HG03378 (cell line): ENCODE measurements at regions not wholly inside any gene's neighbourhood (a gene's known extent, or its start where the extent isn't known, plus 50 kb on each side); places are given as distances from the start of the nearest gene placed in this dataset.

Experiments used
- ATAC-seq: cut with Tn5 transposase; IDR thresholded peaks from one replicate; pipeline ENCODE4 v1.9.1; 2021; ENCODE audit warnings: mild to moderate bottlenecking, moderate library complexity; ENCODE audit not compliant: unreplicated experiment

DNA sequence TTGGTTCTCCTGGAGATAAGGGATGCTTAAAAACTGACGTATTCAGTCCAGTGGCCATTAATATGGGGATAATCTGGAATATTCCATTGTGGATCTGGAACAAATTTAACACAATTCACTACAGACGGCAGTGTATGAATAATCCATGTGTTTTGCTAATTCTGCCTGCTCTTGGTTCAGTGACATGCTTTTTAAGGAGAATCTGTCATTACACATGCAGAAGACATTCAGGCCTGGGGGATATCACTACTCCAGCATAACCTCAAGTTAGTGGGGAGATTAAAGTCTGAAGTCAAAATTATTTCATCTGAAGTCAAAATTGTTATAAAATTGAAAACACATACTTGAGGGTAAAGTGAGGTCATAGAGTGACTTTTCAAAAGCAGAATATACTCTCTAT, 789.3 kb downstream of the USP25 start:
- ATAC-seq, result no peak

GRCh38 chr21:16519644-16520043, 789.9 kb downstream of the USP25 start:
- no peak for ATAC-seq

- no peak for ATAC-seq
These were observed 792.8 kb downstream of the USP25 start for GRCh38 chr21:16522548-16522947.

DNA sequence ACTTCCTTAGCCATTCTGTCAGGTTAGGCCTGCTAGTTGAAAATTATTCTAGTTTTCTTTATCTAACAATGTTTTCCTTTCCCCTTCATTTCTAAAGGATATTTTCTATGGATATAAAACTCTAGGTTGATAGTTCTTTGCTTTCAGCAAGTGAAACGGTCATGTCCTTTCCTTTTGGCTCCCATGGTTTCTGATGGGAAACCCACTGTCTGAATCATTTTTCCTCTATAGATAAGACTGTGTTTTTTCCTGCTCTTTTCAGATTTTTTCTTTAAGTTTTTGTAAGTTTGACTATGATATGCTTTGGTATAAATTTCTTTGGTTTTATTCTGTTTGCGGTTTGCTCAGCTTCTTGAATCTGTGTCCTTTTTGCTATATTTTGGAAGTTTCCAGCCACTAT, 800.9 kb downstream of the USP25 start:
- ATAC-seq, result no peak

GRCh38 chr21:16532840-16533239, 803.1 kb downstream of the USP25 start:
- ATAC-seq, result no peak

DNA sequence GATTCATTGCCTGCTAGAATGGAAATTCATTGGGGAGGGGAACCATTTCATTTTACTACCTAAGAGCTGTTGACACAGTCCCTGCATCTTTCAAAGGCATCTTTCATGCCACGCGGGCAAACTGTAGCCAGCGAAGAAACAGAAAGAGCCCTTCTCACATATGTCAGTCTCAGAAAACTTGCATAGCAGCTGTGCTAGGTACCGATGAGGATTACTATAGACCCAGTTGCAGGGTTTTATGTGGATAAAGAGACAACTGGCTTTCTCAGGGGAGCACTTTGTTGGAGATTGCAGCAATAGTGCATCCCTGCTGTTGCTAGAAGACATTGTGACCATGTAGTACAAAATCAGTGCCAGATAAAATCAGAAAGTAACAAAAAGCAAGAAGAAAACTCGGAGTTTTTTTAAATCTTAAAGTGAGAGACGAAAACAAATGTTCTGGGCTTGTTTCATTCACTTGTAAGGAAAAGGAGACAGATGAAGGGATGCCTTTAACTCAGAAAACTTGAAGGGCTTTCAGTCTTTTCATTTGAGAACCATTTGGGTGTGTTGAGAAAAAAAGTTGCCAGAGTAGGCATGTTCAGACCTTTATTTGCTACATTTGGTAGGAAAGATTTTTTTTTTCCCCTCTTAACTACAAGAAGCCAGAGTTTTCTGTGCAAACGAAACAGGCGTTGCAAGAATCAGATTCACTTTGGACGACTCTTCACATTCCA, 804.1 kb downstream of the USP25 start:
- no peak for ATAC-seq

DNA sequence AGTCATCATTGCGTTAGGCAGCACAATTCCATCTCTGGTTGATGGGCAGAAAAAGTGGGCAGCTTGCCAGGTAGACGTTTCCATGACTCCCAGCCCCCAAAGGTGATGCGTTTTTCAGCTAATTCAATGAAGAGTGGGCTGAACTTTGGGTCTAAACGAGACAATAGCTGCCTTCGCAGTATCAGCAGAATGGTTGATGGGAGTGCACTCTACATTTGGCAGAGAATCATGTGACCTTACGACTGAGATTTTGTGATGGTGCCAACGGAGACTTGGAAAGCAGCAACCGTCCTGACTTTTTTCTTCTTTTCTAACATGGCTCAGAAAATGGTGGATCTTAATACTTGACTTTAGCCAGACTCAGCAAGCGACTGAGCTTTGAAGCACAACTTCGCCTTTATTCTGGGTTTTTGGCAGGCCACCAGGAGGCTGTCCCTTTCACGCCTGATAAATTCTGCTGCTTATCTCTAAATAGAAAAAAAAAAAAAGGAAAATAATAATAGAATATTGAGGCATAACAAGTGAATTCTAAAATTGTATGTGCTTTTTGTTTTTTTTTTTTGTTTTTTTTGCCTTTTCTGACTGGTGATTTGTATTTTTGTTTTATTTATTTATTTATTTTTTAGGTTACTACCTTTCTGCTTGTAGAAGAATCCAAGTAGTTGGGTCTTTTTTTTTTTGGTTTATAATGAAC, 804.8 kb downstream of the USP25 start:
- ATAC-seq, result no peak

- ATAC-seq, result no peak
These were observed 805.3 kb downstream of the USP25 start for GRCh38 chr21:16535102-16535422.

GRCh38 chr21:16535626-16536025, 805.8 kb downstream of the USP25 start:
- no peak for ATAC-seq

GRCh38 chr21:16536140-16536539, 806.4 kb downstream of the USP25 start:
- no peak for ATAC-seq

GRCh38 chr21:16536643-16537434, 807.1 kb downstream of the USP25 start:
- no peak for ATAC-seq

DNA sequence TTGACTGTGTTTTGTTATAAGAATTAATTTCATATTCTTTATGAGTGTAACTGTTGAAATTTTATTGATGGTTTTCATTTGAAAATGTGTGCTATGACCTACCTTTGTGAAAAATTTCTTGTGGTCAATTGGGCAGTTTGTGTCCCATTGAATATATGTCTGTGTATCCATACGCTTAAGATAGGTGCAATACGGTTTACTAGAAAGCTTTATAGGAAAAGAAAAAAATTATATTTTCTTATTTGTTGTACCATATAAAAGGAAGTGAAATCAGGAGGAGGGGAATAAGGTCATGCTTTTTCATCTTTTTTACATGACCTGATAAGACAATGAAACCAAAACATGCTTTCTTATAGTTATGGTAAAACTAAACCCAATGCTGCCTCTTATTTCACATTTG, 807.7 kb downstream of the USP25 start:
- ATAC-seq, result no peak

GRCh38 chr21:16538405-16538804, 808.6 kb downstream of the USP25 start:
- no peak for ATAC-seq

DNA sequence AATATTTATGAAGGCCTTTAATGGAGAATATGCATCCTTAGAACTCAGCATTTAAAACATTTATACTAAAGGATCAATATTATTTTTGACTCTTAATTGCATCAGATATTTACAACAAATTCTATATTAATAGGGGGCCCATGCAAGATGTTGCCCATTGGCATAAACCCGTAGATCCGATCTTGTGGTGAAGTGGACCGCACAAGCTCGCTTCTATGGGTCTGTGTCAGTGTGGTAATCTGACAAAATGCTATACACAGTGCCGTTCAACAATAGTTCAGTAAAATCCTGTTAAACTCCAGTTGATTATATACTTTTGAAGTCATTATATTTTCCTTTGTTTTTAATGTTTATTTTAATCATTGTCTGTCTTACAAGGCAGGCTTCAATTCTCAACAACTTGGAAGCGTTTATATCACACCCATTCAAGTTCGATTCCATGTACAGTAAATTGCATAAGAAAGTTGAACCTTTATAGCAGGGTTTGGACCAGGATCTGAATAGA, 809.2 kb downstream of the USP25 start:
- no peak for ATAC-seq

- no peak for ATAC-seq
These were observed 811.4 kb downstream of the USP25 start for GRCh38 chr21:16540966-16541727.

GRCh38 chr21:16550118-16550517, 820.3 kb downstream of the USP25 start:
- ATAC-seq, result no peak

DNA sequence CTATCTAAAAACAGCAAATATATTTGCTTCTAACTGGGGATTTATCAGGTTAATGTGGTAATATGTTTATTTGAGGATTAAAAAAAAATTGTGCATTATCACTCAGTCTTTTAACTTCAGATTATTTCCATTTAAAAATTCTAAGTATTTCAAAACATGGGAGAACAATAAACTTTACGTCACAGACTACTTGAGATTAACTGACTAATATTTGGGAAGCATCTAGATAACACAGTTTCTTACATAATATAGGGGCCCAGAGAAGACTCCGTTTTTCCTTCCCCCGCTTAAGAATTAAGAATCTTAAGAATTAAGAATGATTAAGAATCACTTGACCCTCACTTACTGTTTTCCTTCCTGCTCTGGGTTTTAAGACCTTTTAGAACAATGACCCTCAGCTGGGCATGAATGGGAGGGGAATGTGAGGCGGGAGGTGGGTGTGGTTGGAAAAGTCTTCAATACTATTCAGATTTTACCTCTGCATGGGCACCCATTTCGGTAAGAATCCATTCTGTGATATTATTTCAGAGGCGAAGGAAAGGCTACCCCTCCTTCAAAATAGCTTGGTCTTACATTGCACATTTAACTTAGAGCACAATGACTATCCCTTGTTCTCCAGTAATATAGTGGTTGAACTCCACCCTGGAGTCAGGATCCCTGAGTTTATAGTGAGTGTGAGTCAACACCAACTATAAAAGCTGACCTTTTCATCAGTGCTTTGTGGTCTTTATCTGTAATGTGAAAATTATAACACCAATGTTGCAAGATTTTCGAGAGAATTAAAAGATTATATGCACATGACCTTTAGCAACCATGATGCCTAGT, 821.3 kb downstream of the USP25 start:
- ATAC-seq, result no peak

DNA sequence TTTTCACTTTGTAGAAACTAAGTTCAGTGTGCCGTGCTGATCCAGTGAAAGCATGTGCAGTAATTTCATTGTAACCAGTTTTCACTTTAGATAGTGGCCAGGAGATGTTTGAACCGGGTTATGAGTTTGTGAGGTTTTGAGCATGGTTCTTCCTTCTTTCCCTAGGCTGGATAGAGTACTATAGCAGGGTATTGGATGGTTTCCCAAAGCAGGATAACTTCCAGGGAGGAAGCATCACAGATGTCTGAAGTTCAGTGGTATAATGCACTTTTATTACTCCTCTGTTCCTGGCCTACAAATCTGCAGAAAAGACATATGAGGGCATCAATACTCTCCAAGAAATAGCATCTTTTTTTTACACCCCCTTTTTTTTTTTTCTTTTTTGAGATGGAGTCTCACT, 823.1 kb downstream of the USP25 start:
- no peak for ATAC-seq

DNA sequence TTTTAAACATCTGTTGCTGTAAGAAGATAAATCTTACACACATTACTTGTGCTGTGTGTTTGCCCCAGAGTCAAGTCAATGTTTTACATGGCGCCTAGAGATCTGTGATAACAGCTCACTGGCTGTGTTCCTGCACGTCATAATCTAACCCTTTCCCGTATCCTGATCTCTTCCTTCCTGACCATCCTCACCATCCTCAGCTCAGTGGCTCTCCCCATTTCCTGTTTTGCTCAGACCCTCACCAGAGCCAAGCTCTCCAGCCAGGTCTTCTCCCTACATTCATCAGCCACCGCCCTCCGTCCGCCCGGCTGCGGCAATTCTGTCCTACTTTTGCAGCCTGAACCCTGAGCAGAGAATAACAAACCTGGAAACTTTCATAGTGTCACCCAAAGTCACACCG, 824.7 kb downstream of the USP25 start:
- ATAC-seq, result no peak

DNA sequence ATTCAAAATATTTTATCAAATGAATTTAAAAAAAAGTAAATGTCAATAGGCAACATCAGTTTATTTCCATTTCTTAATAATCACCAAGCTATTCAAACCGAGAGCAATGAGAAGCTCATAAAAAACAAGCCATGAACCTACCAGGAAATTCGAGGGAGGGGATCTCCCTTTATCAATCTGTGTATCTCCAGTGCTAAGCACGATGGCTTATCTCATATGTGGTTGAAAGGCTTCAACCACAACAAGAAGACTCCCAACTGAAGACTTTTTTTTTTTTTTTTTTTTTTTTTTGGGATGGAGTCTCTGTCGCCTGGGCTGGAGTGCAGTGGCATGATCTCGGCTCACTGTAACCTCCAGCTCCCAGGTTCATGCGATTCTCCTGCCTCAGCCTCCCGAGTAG, 833.3 kb downstream of the USP25 start:
- ATAC-seq, result no peak
